GM19324 (cell line): ENCODE measurements at regions not wholly inside any gene's neighbourhood (a gene's known extent, or its start where the extent isn't known, plus 50 kb on each side); places are given as distances from the start of the nearest gene placed in this dataset.

ENCODE experiments used
- ATAC-seq: cut with Tn5 transposase; IDR thresholded peaks from one replicate; pipeline ENCODE4 v1.9.1; 2021; ENCODE audit warnings: mild to moderate bottlenecking, moderate library complexity; ENCODE audit not compliant: unreplicated experiment, low FRiP score

- no peak for ATAC-seq
Observed at GRCh38 chr4:115723621-115724020, 610.2 kb upstream of the NDST4 start.

GRCh38 chr4:115720611-115721010 is 607.2 kb upstream of the NDST4 start:
- no peak for ATAC-seq

GRCh38 chr4:115711575-115711974 is 598.2 kb upstream of the NDST4 start:
- ATAC-seq, result no peak

GRCh38 chr4:115688961-115689360 is 575.5 kb upstream of the NDST4 start:
- no peak for ATAC-seq

- no peak for ATAC-seq
Observed at GRCh38 chr4:115687052-115687755, 573.8 kb upstream of the NDST4 start.

GRCh38 chr4:115678425-115678941 is 565.1 kb upstream of the NDST4 start:
- no peak for ATAC-seq

- no peak for ATAC-seq
Observed at GRCh38 chr4:115675719-115676118, 562.3 kb upstream of the NDST4 start.

GRCh38 chr4:115674485-115674884 is 561.1 kb upstream of the NDST4 start:
- no peak for ATAC-seq

GRCh38 chr4:115671581-115671980 is 558.2 kb upstream of the NDST4 start:
- ATAC-seq, result no peak

GRCh38 chr4:115670930-115671329 is 557.5 kb upstream of the NDST4 start:
- ATAC-seq, result no peak

- ATAC-seq, result no peak
Observed at GRCh38 chr4:115668396-115668795, 555.0 kb upstream of the NDST4 start.

- no peak for ATAC-seq
Observed at GRCh38 chr4:115664285-115664684, 550.9 kb upstream of the NDST4 start.

- no peak for ATAC-seq
Observed at GRCh38 chr4:115660465-115660864, 547.0 kb upstream of the NDST4 start.

GRCh38 chr4:115657991-115658650 is 544.7 kb upstream of the NDST4 start:
- ATAC-seq, result no peak

GRCh38 chr4:115655626-115656025 is 542.2 kb upstream of the NDST4 start:
- no peak for ATAC-seq

GRCh38 chr4:115648786-115649185 is 535.4 kb upstream of the NDST4 start:
- no peak for ATAC-seq

GRCh38 chr4:115629270-115629669 is 515.9 kb upstream of the NDST4 start:
- no peak for ATAC-seq

- ATAC-seq, result no peak
Observed at GRCh38 chr4:115609631-115610030, 496.2 kb upstream of the NDST4 start.

- ATAC-seq, result no peak
Observed at GRCh38 chr4:115607311-115607710, 493.9 kb upstream of the NDST4 start.

- no peak for ATAC-seq
Observed at GRCh38 chr4:115596265-115597001, 483.0 kb upstream of the NDST4 start.

- no peak for ATAC-seq
Observed at GRCh38 chr4:115580901-115581300, 467.5 kb upstream of the NDST4 start.
